ENCODE measurements at regions not wholly inside any gene's neighbourhood (a gene's known extent, or its start where the extent isn't known, plus 50 kb on each side); places are given as distances from the start of the nearest gene placed in this dataset.
A peak's percentile ranks its signal among the peaks of the same experiment; 100 is the strongest.

- Histone ChIP-seq H4K20me1 (ENCODE audit: insufficient read depth, low read length) (no peaks in the 10 kb centered on the region), H3K9ac (ENCODE audit: low read length) (peak overlapping the region; percentile 23; the same call in 1 of the 2 replicates), H2AFZ (ENCODE audit: low read length) (peak overlapping the region; percentile 91), H3K27me3 (replicated peaks; ENCODE audit: insufficient read depth, low read length) (no peaks in the 10 kb centered on the region; the same call in 1 of the 2 replicates), H3K9me2 (replicated peaks; ENCODE audit: insufficient read depth, low read length) (no peaks in the 10 kb centered on the region), H3K4me1 (ENCODE audit: low read length) (peaks cover 27% of the 10 kb centered on the region), H3K27ac (ENCODE audit: low read length) (peak overlapping the region; percentile 66; the same call in 1 of the 2 replicates), H3K79me2 (ENCODE audit: low read length) (no peaks in the 10 kb centered on the region), H3K36me3 (replicated peaks; ENCODE audit: insufficient read depth, low read length) (no peaks in the 10 kb centered on the region), H3F3A (ENCODE audit: insufficient read depth, low read length) (peaks cover 13% of the 10 kb centered on the region), H3K4me3 (ENCODE audit: low read length) (peak overlapping the region; percentile 42; the same call in 1 of the 2 replicates), H3K9me3 (replicated peaks; ENCODE audit: insufficient read depth, low read length) (no peaks in the 10 kb centered on the region), H3K4me2 (ENCODE audit: low read depth, low read length) (peak overlapping the region; percentile 86)
- DNase-seq: peak; percentile 64
- no peak for TF ChIP-seq EZH2phosphoT487 (IDR thresholded peaks at IDR 0.05; ENCODE audit: low read length)
- no peak for TF ChIP-seq EZH2 (optimal IDR thresholded peaks at IDR 0.05; ENCODE audit: low read depth, low read length)
- TF ChIP-seq, protein P1, sequence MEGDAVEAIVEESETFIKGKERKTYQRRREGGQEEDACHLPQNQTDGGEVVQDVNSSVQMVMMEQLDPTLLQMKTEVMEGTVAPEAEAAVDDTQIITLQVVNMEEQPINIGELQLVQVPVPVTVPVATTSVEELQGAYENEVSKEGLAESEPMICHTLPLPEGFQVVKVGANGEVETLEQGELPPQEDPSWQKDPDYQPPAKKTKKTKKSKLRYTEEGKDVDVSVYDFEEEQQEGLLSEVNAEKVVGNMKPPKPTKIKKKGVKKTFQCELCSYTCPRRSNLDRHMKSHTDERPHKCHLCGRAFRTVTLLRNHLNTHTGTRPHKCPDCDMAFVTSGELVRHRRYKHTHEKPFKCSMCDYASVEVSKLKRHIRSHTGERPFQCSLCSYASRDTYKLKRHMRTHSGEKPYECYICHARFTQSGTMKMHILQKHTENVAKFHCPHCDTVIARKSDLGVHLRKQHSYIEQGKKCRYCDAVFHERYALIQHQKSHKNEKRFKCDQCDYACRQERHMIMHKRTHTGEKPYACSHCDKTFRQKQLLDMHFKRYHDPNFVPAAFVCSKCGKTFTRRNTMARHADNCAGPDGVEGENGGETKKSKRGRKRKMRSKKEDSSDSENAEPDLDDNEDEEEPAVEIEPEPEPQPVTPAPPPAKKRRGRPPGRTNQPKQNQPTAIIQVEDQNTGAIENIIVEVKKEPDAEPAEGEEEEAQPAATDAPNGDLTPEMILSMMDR (IDR thresholded peaks at IDR 0.05; ENCODE audit: low read length): no peak
Observed at GRCh38 chr9:129458155-129458661, 162.7 kb downstream of the C9orf50 start.

DNA sequence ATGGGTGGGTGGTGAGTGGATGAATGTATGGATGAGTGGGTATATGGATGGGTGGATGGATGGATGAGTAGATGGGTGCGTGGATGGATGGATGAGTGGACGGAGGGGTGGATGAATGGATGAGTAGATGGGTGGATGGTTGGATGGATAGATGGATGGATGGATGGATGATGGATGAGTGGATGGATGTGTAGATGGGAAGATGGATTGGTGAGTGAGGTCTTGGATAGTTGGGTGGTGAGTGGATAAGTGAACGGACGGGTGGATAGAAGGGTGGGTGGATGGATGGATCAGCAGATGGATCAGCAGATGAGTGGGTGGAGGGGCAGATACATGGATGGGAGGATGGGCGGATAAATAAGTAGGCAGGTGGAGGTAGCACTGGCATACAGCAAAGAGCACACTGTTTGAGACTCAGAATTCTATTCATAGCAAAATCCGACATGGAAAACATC, 163.5 kb downstream of the C9orf50 start:
- Histone ChIP-seq H3K4me2 (ENCODE audit: low read depth, low read length) (no peak overlapping the region), H3K9me3 (replicated peaks; ENCODE audit: insufficient read depth, low read length) (no peaks in the 10 kb centered on the region), H3K27ac (ENCODE audit: low read length) (no peak overlapping the region), H3K36me3 (replicated peaks; ENCODE audit: insufficient read depth, low read length) (no peaks in the 10 kb centered on the region), H3K27me3 (replicated peaks; ENCODE audit: insufficient read depth, low read length) (no peaks in the 10 kb centered on the region; the same call in 1 of the 2 replicates), H3K9me2 (replicated peaks; ENCODE audit: insufficient read depth, low read length) (no peaks in the 10 kb centered on the region), H3K4me1 (ENCODE audit: low read length) (peaks cover 27% of the 10 kb centered on the region), H2AFZ (ENCODE audit: low read length) (no peak overlapping the region), H3K4me3 (ENCODE audit: low read length) (no peak overlapping the region), H4K20me1 (ENCODE audit: insufficient read depth, low read length) (no peaks in the 10 kb centered on the region), H3F3A (ENCODE audit: insufficient read depth, low read length) (peaks cover 13% of the 10 kb centered on the region), H3K9ac (ENCODE audit: low read length) (no peak overlapping the region), H3K79me2 (ENCODE audit: low read length) (no peaks in the 10 kb centered on the region)
- no peak for TF ChIP-seq EZH2phosphoT487 (IDR thresholded peaks at IDR 0.05; ENCODE audit: low read length)
- TF ChIP-seq, protein P1 (IDR thresholded peaks at IDR 0.05; ENCODE audit: low read length): no peak
- TF ChIP-seq EZH2 (optimal IDR thresholded peaks at IDR 0.05; ENCODE audit: low read depth, low read length): no peak
- DNase-seq: no peak

- no peaks in the 10 kb centered on the region for H3K36me3 ChIP-seq (replicated peaks; ENCODE audit: insufficient read depth, low read length)
- no peaks in the 10 kb centered on the region; the same call in 1 of the 2 replicates for H3K27me3 ChIP-seq (replicated peaks; ENCODE audit: insufficient read depth, low read length)
- no peak for TF ChIP-seq EZH2phosphoT487 (IDR thresholded peaks at IDR 0.05; ENCODE audit: low read length)
- no peak for TF ChIP-seq EZH2 (optimal IDR thresholded peaks at IDR 0.05; ENCODE audit: low read depth, low read length)
- TF ChIP-seq, protein P1 (IDR thresholded peaks at IDR 0.05; ENCODE audit: low read length): no peak
- H3K4me3 ChIP-seq (ENCODE audit: low read length): no peak overlapping the region
- H3F3A ChIP-seq (ENCODE audit: insufficient read depth, low read length): peaks cover 13% of the 10 kb centered on the region
- H3K9me3 ChIP-seq (replicated peaks; ENCODE audit: insufficient read depth, low read length): no peaks in the 10 kb centered on the region
- no peak overlapping the region for H3K27ac ChIP-seq (ENCODE audit: low read length)
- H3K9me2 ChIP-seq (replicated peaks; ENCODE audit: insufficient read depth, low read length): no peaks in the 10 kb centered on the region
- H4K20me1 ChIP-seq (ENCODE audit: insufficient read depth, low read length): no peaks in the 10 kb centered on the region
- peaks cover 27% of the 10 kb centered on the region for H3K4me1 ChIP-seq (ENCODE audit: low read length)
- no peak overlapping the region for H2AFZ ChIP-seq (ENCODE audit: low read length)
- no peaks in the 10 kb centered on the region for H3K79me2 ChIP-seq (ENCODE audit: low read length)
- H3K4me2 ChIP-seq (ENCODE audit: low read depth, low read length): no peak overlapping the region
- DNase-seq: no peak
- H3K9ac ChIP-seq (ENCODE audit: low read length): no peak overlapping the region
Observed at GRCh38 chr9:129456549-129457324, 164.2 kb downstream of the C9orf50 start.

Measured in MM.1S (cell line).